GM12878 (cell line): ENCODE measurements at regions not wholly inside any gene's neighbourhood (a gene's known extent, or its start where the extent isn't known, plus 50 kb on each side); places are given as distances from the start of the nearest gene placed in this dataset.

Experiments used
- ATAC-seq: fragments of 200-7000 bp; cut with Tn5 transposase; 3 replicates; pipeline ENCODE4 v1.9.1; 2020; ENCODE audit warnings: mild to moderate bottlenecking, moderate library complexity
- BruUV-seq: library from RNA; stranded (reverse); fragments of 400-500 nt; replicated peaks from 2 replicates; lab custom pipeline; 2021; lab: Mats Ljungman, UMichigan
- CTCF ChIA-PET: fragments of 300-600 bp; sonication (Branson Sonifier 250); formaldehyde crosslinking; extraction: SDS; loops from one replicate; lab custom pipeline; 2021; ENCODE audit warnings: inconsistent platforms; lab: Yijun Ruan, JAX
- POLR2A ChIA-PET: fragments of 350-600 bp; formaldehyde crosslinking; extraction: SDS; loops from one replicate; lab custom pipeline; 2021; ENCODE audit warnings: inconsistent platforms; lab: Charles Lee
- RAD21 ChIA-PET: fragments of 300-600 bp; sonication (Branson Sonifier 250); formaldehyde crosslinking; loops from one replicate; lab custom pipeline; 2023; ENCODE audit warnings: antibody characterized with exemption; ENCODE audit not compliant: unreplicated experiment; lab: Charles Lee
- SMC1A ChIA-PET: fragments of 300-600 bp; sonication (Branson Sonifier 250); formaldehyde crosslinking; loops from one replicate; lab custom pipeline; 2023; ENCODE audit not compliant: unreplicated experiment, uncharacterized antibody; lab: Charles Lee
- DNase-seq: peaks from one replicate; pipeline ENCODE4 v3.0.0-alpha.2; 2011; ENCODE audit warnings: low read depth, low spot score
- FAIRE-seq: peaks from 3 replicates; lab custom pipeline; 2011; peaks lifted over from hg19 to GRCh38; lab: Jason Lieb, UNC
- H2AFZ ChIP-seq: 2 replicates; pipeline ENCODE4 v1.6.0; 2011; ENCODE audit warnings: low read depth, low read length, control low read depth; ENCODE audit not compliant: control insufficient read depth
- H3K27ac ChIP-seq: 2 replicates; pipeline ENCODE4 v1.5.1; 2011; ENCODE audit warnings: control low read depth; ENCODE audit not compliant: control insufficient read depth, insufficient read depth
- H3K27me3 ChIP-seq, 2 experiments: replicated peaks in 1 of 2; 2 replicates each; pipeline versions ENCODE4 v1.6.0 to v1.6.1; 2011; ENCODE audit warnings: low read length in 1 of 2; ENCODE audit not compliant: control insufficient read depth in 2 of 2, insufficient read depth in 2 of 2
- H3K36me3 ChIP-seq, 2 experiments: 2 replicates each; pipeline ENCODE4 v1.5.1; 2011; ENCODE audit warnings: low read length in 1 of 2; ENCODE audit not compliant: control insufficient read depth in 2 of 2, insufficient read depth in 2 of 2
- H3K4me1 ChIP-seq: 2 replicates; pipeline ENCODE4 v1.6.1; 2011; ENCODE audit warnings: mild to moderate bottlenecking, low read length, moderate library complexity, mixed read lengths; ENCODE audit not compliant: control insufficient read depth, insufficient read depth
- H3K4me2 ChIP-seq: 2 replicates; pipeline ENCODE4 v1.6.0; 2011; ENCODE audit warnings: control low read depth; ENCODE audit not compliant: control insufficient read depth, insufficient read depth
- H3K4me3 ChIP-seq: fragments of 200-600 bp; sonication (generic); 2 replicates; pipeline ENCODE4 v1.5.1; 2016
- H3K79me2 ChIP-seq: 2 replicates; pipeline ENCODE4 v1.6.0; 2011; ENCODE audit warnings: low read length; ENCODE audit not compliant: control insufficient read depth, insufficient read depth
- H3K9ac ChIP-seq: 2 replicates; pipeline ENCODE4 v1.8.0; 2011; ENCODE audit warnings: low read length, control low read depth, mixed read lengths; ENCODE audit not compliant: control insufficient read depth, insufficient read depth
- H3K9me3 ChIP-seq: replicated peaks from 3 replicates; pipeline ENCODE4 v1.5.1; 2011; ENCODE audit warnings: mild to moderate bottlenecking, low read length; ENCODE audit not compliant: control insufficient read depth, insufficient read depth
- H4K20me1 ChIP-seq: 2 replicates; pipeline ENCODE4 v1.6.0; 2011; ENCODE audit not compliant: control insufficient read depth, insufficient read depth
- ASH2L ChIP-seq: fragments of 300-600, 200-600 bp; sonication (generic); IDR thresholded peaks from 2 replicates; pipeline ENCODE4 v1.6.1; 2017; ENCODE audit warnings: low read depth, mild to moderate bottlenecking, borderline replicate concordance
- BRCA1 ChIP-seq: IDR thresholded peaks from 2 replicates; pipeline ENCODE4 v1.6.1; 2011; ENCODE audit warnings: low read depth, low read length, improper control_type of control experiment
- CBX3 ChIP-seq: fragments of 200-600 bp; sonication (generic); IDR thresholded peaks from 2 replicates; pipeline ENCODE4 v1.6.1; 2016; ENCODE audit warnings: low read depth, borderline replicate concordance
- CREB1 ChIP-seq: IDR thresholded peaks from 2 replicates; pipeline ENCODE4 v1.6.1; 2012; ENCODE audit warnings: low read depth, mild to moderate bottlenecking, inconsistent platforms
- EP300 ChIP-seq, 2 experiments: fragments of 150-350 bp in 1 of 2; IDR thresholded peaks; 2 replicates each; pipeline ENCODE4 v1.6.1; 2011 to 2012; ENCODE audit warnings: low read depth in 2 of 2, low read length in 2 of 2, borderline replicate concordance in 1 of 2, improper control_type of control experiment in 1 of 2, inconsistent platforms in 1 of 2; ENCODE audit not compliant: control insufficient read depth in 1 of 2
- EZH2 ChIP-seq: IDR thresholded peaks from 2 replicates; pipeline ENCODE4 v1.6.1; 2012; ENCODE audit warnings: low read depth, mild to moderate bottlenecking, control low read depth, inconsistent platforms, low read length, borderline replicate concordance; ENCODE audit not compliant: control insufficient read depth
- HCFC1 ChIP-seq: fragments of 150-350 bp; IDR thresholded peaks from 2 replicates; pipeline ENCODE4 v1.6.1; 2014; ENCODE audit warnings: low read length
- MAX ChIP-seq: IDR thresholded peaks from 2 replicates; pipeline ENCODE4 v1.6.1; 2012; ENCODE audit warnings: low read depth, low read length, improper control_type of control experiment
- MTA2 ChIP-seq: fragments of 450-650 bp; IDR thresholded peaks from 2 replicates; pipeline ENCODE4 v1.6.1; 2016; ENCODE audit warnings: low read depth, mild to moderate bottlenecking, moderate library complexity
- PAX8 ChIP-seq: fragments of 450-650 bp; IDR thresholded peaks from 2 replicates; pipeline ENCODE4 v1.6.1; 2017; ENCODE audit warnings: mild to moderate bottlenecking, moderate library complexity
- RBBP5 ChIP-seq: fragments of 200-600 bp; sonication (generic); conservative IDR thresholded peaks from 2 replicates; pipeline ENCODE4 v1.6.1; 2016
- YY1 ChIP-seq: IDR thresholded peaks from 2 replicates; pipeline ENCODE4 v1.6.1; 2011; ENCODE audit warnings: low read depth, mild to moderate bottlenecking, low read length
- ZNF384 ChIP-seq: IDR thresholded peaks from 2 replicates; pipeline ENCODE4 v1.6.1; 2012; ENCODE audit warnings: low read depth, mild to moderate bottlenecking, low read length, improper control_type of control experiment, borderline replicate concordance
- ZZZ3 ChIP-seq: IDR thresholded peaks from 2 replicates; pipeline ENCODE4 v1.6.1; 2011; ENCODE audit warnings: low read depth; ENCODE audit not compliant: control insufficient read depth, insufficient read length
- in situ Hi-C: fragments of 300-500 bp; cut with MboI; formaldehyde crosslinking; loops from 9 replicates; pipeline ENCODE4 v1.14.3; 2018; ENCODE audit warnings: mixed read lengths
- intact Hi-C: fragments of 100-400 bp; cut with micrococcal nuclease; formaldehyde crosslinking; loops from one replicate; pipeline ENCODE4 v1.14.2; 2022; ENCODE audit not compliant: unreplicated experiment
- TF ChIP-seq, protein P1 (sequence below): fragments of 450-650 bp; IDR thresholded peaks from 2 replicates; pipeline ENCODE4 v1.6.1; 2018; ENCODE audit warnings: borderline replicate concordance, mild to moderate bottlenecking; ENCODE audit not compliant: partially characterized antibody
- TF ChIP-seq, protein P2 (sequence below): IDR thresholded peaks from 2 replicates; pipeline ENCODE4 v1.6.1; 2011; ENCODE audit warnings: low read depth, mild to moderate bottlenecking, low read length, moderate library complexity, borderline replicate concordance; ENCODE audit errors: extremely low read depth

GRCh38 chr6:163679012-163679660 lies 264.6 kb downstream of the QKI start (continued):
- TF ChIP-seq HCFC1 (no peak), EZH2 (no peak)

DNA sequence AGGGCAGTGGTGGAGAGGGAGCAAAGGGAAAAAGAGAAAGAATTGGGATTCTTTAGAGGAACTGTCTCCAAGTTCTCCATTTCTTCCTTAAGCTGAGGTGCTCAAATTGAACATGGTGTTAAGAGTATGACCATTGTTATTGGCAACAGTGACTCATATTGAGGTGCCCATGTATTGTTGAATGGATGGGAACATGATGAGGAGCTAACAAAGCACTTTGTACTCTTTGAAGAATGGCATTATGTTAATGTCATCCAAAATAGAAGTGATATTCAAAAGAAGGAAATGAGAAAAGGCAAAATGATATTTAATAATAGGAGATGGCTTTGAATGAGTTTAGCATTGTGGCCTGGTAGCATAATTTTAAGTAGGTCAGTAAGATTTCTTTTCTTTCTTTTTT lies 261.1 kb downstream of the QKI start:
- no peaks in the 10 kb centered on the region for H4K20me1 ChIP-seq
- ChIA-PET CTCF (no interaction called here), SMC1A (no interaction called here), RAD21 (no interaction called here), POLR2A (no interaction called here)
- H3K4me1 ChIP-seq, result peaks cover 2% of the 10 kb centered on the region; the same call in 1 of the 2 replicates
- ATAC-seq (no peak), DNase-seq (no peak), FAIRE-seq (no peak)
- no peak overlapping the region for H2AFZ ChIP-seq
- H3K27ac ChIP-seq, result no peak overlapping the region
- no peaks in the 10 kb centered on the region for H3K27me3 ChIP-seq
- in situ Hi-C loops, result no loop called here
- H3K9me3 ChIP-seq, result no peaks in the 10 kb centered on the region; the same call in 2 of the 3 replicates
- H3K79me2 ChIP-seq, result no peaks in the 10 kb centered on the region
- BruUV-seq, result no TSS peak
- no peak overlapping the region for H3K9ac ChIP-seq
- no peaks in the 10 kb centered on the region for H3K36me3 ChIP-seq
- H3K4me3 ChIP-seq, result no peak overlapping the region
- TF ChIP-seq MTA2, result no peak
- no peak for TF ChIP-seq EP300 (IDR thresholded peaks at IDR 0.05; ENCODE audit: borderline replicate concordance in 1 of 2, control insufficient read depth in 1 of 2, low read depth in 2 of 2, low read length in 2 of 2)
- TF ChIP-seq, protein P1, sequence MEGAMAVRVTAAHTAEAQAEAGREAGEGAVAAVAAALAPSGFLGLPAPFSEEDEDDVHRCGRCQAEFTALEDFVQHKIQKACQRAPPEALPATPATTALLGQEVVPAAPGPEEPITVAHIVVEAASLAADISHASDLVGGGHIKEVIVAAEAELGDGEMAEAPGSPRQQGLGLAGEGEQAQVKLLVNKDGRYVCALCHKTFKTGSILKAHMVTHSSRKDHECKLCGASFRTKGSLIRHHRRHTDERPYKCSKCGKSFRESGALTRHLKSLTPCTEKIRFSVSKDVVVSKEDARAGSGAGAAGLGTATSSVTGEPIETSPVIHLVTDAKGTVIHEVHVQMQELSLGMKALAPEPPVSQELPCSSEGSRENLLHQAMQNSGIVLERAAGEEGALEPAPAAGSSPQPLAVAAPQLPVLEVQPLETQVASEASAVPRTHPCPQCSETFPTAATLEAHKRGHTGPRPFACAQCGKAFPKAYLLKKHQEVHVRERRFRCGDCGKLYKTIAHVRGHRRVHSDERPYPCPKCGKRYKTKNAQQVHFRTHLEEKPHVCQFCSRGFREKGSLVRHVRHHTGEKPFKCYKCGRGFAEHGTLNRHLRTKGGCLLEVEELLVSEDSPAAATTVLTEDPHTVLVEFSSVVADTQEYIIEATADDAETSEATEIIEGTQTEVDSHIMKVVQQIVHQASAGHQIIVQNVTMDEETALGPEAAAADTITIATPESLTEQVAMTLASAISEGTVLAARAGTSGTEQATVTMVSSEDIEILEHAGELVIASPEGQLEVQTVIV, result no peak
- TF ChIP-seq RBBP5, result no peak
- TF ChIP-seq CREB1, result no peak
- no peak for TF ChIP-seq ASH2L
- TF ChIP-seq YY1, result no peak
- TF ChIP-seq CBX3, result no peak
- TF ChIP-seq MAX, result no peak
- TF ChIP-seq PAX8, result no peak
- TF ChIP-seq, protein P2, sequence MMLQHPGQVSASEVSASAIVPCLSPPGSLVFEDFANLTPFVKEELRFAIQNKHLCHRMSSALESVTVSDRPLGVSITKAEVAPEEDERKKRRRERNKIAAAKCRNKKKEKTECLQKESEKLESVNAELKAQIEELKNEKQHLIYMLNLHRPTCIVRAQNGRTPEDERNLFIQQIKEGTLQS, result no peak
- TF ChIP-seq ZZZ3, result no peak
- TF ChIP-seq BRCA1, result no peak
- TF ChIP-seq ZNF384, result no peak
- no peak overlapping the region for H3K4me2 ChIP-seq
- intact Hi-C loops, result no loop called here
